CD4-positive, alpha-beta T cell treated with Interleukin-15 for 4 hours (primary cell): ENCODE measurements at regions not wholly inside any gene's neighbourhood (a gene's known extent, or its start where the extent isn't known, plus 50 kb on each side); places are given as distances from the start of the nearest gene placed in this dataset.
A peak's percentile ranks its signal among the peaks of the same experiment; 100 is the strongest.

Experiments used
- DNase-seq: peaks from one replicate; pipeline ENCODE4 v3.0.0-alpha.2; 2020; ENCODE audit warnings: low spot score

- no peak for DNase-seq
These were observed 241.4 kb downstream of the LACC1 start for GRCh38 chr13:44120849-44121755.

GRCh38 chr13:44124352-44124751 is 244.6 kb downstream of the LACC1 start:
- DNase-seq, result no peak

- no peak for DNase-seq
These were observed 246.3 kb downstream of the LACC1 start for GRCh38 chr13:44125943-44126469.

- DNase-seq, result no peak
These were observed 245.0 kb upstream of the SERP2 start for GRCh38 chr13:44128552-44129001.

GRCh38 chr13:44129418-44129817 is 244.2 kb upstream of the SERP2 start:
- DNase-seq, result no peak

- no peak for DNase-seq
These were observed 242.5 kb upstream of the SERP2 start for GRCh38 chr13:44131069-44131614.

GRCh38 chr13:44132710-44133109 is 240.9 kb upstream of the SERP2 start:
- DNase-seq, result no peak

- DNase-seq, result no peak
These were observed 240.0 kb upstream of the SERP2 start for GRCh38 chr13:44133626-44134025.

GRCh38 chr13:44135566-44135965 is 238.1 kb upstream of the SERP2 start:
- DNase-seq, result no peak

GRCh38 chr13:44136696-44137268 is 236.8 kb upstream of the SERP2 start:
- no peak for DNase-seq

- DNase-seq, result no peak
These were observed 236.2 kb upstream of the SERP2 start for GRCh38 chr13:44137466-44137865.

GRCh38 chr13:44140146-44140545 is 233.5 kb upstream of the SERP2 start:
- DNase-seq, result no peak

- DNase-seq, result peak; percentile 6
These were observed 232.5 kb upstream of the SERP2 start for GRCh38 chr13:44140888-44141724.

- peak; percentile 95 for DNase-seq
These were observed 231.7 kb upstream of the SERP2 start for GRCh38 chr13:44141725-44142539.

- DNase-seq, result no peak
These were observed 231.1 kb upstream of the SERP2 start for GRCh38 chr13:44142540-44142867.

- DNase-seq, result no peak
These were observed 230.5 kb upstream of the SERP2 start for GRCh38 chr13:44142941-44143665.

GRCh38 chr13:44146138-44146537 is 227.5 kb upstream of the SERP2 start:
- DNase-seq, result no peak

- no peak for DNase-seq
These were observed 226.4 kb upstream of the SERP2 start for GRCh38 chr13:44147233-44147632.

- DNase-seq, result no peak
These were observed 226.0 kb upstream of the SERP2 start for GRCh38 chr13:44147648-44148047.

GRCh38 chr13:44148159-44148914 is 225.3 kb upstream of the SERP2 start:
- no peak for DNase-seq
